A673 (cell line): ENCODE measurements at regions not wholly inside any gene's neighbourhood (a gene's known extent, or its start where the extent isn't known, plus 50 kb on each side); places are given as distances from the start of the nearest gene placed in this dataset.
"Not testable (repeated sequence)": the region's sequence is repeated elsewhere in the genome, so short reads cannot be mapped to it uniquely, and the experiment has no call there.

Experiments
- BruUV-seq: library from RNA; stranded (reverse); fragments of 400-500 nt; replicated peaks from 2 replicates; lab custom pipeline; 2021; lab: Mats Ljungman, UMichigan
- CTCF ChIA-PET: fragments of 300-600 bp; sonication (Branson Sonifier 250); formaldehyde crosslinking; loops from one replicate; lab custom pipeline; 2022; ENCODE audit warnings: antibody characterized with exemption; lab: Charles Lee
- POLR2A ChIA-PET: fragments of 300-600 bp; sonication (Branson Sonifier 250); formaldehyde crosslinking; loops from one replicate; lab custom pipeline; 2022; ENCODE audit warnings: antibody characterized with exemption; ENCODE audit not compliant: low non-redundant PET; lab: Charles Lee
- DNase-seq: peaks from one replicate; pipeline ENCODE4 v3.0.0-alpha.2; 2015; ENCODE audit warnings: low spot score
- H3K27ac ChIP-seq: fragments of 200-600 bp; sonication (generic); 2 replicates; pipeline ENCODE4 v1.5.1; 2016; ENCODE audit warnings: mixed run types, low read depth, mild to moderate bottlenecking, mixed read lengths, antibody characterized with exemption, low read length; ENCODE audit not compliant: poor library complexity, severe bottlenecking
- H3K27me3 ChIP-seq: fragments of 200-600 bp; sonication (generic); replicated peaks from 2 replicates; pipeline ENCODE4 v1.6.1; 2017; ENCODE audit warnings: mixed run types, low read depth, mild to moderate bottlenecking, mixed read lengths, antibody characterized with exemption, low read length; ENCODE audit not compliant: insufficient read depth, poor library complexity
- H3K36me3 ChIP-seq: fragments of 200-600 bp; sonication (generic); 2 replicates; pipeline ENCODE4 v1.6.1; 2016; ENCODE audit warnings: mixed run types, mild to moderate bottlenecking, mixed read lengths, antibody characterized with exemption, low read length; ENCODE audit not compliant: insufficient read depth, poor library complexity, severe bottlenecking
- H3K4me1 ChIP-seq: fragments of 200-600 bp; sonication (generic); 2 replicates; pipeline ENCODE4 v1.6.1; 2017; ENCODE audit warnings: mixed run types, mild to moderate bottlenecking, mixed read lengths, antibody characterized with exemption, low read length; ENCODE audit not compliant: insufficient read depth, poor library complexity, severe bottlenecking
- H3K4me3 ChIP-seq: fragments of 200-600 bp; sonication (generic); 2 replicates; pipeline ENCODE4 v1.5.1; 2016; ENCODE audit warnings: low read depth, mixed run types, mild to moderate bottlenecking, mixed read lengths, low read length; ENCODE audit not compliant: poor library complexity, severe bottlenecking
- H3K9me3 ChIP-seq: fragments of 200-600 bp; sonication (generic); 2 replicates; pipeline ENCODE4 v1.6.1; 2016; ENCODE audit warnings: mixed run types, low read depth, mild to moderate bottlenecking, mixed read lengths, antibody characterized with exemption, low read length; ENCODE audit not compliant: poor library complexity, severe bottlenecking
- CTCF ChIP-seq: fragments of 300-800, 200-600 bp; sonication (generic); conservative IDR thresholded peaks from 2 replicates; pipeline ENCODE4 v1.5.1; 2017; ENCODE audit warnings: low read depth, mild to moderate bottlenecking, antibody characterized with exemption, low read length, moderate library complexity, mixed read lengths
- EZH2 ChIP-seq: fragments of 200-600 bp; sonication (generic); IDR thresholded peaks from 2 replicates; pipeline ENCODE4 v1.6.1; 2017; ENCODE audit warnings: borderline replicate concordance, low read depth, mild to moderate bottlenecking, mixed read lengths, antibody characterized with exemption, low read length; ENCODE audit not compliant: poor library complexity, severe bottlenecking
- intact Hi-C: fragments of 100-400 bp; cut with micrococcal nuclease; formaldehyde crosslinking; loops from one replicate; pipeline ENCODE4 v1.10.0; 2022; ENCODE audit not compliant: unreplicated experiment

GRCh38 chr7:79513261-79513660 is 59.8 kb upstream of the MAGI2 start:
- CTCF ChIA-PET, result no interaction called here
- Histone ChIP-seq H3K4me1 (no peaks in the 10 kb centered on the region), H3K27ac (no peak overlapping the region), H3K9me3 (no peaks in the 10 kb centered on the region), H3K27me3 (peaks cover 9% of the 10 kb centered on the region), H3K4me3 (no peak overlapping the region), H3K36me3 (no peaks in the 10 kb centered on the region)
- no TSS peak for BruUV-seq
- POLR2A ChIA-PET, result no interaction called here
- no peak for TF ChIP-seq EZH2
- TF ChIP-seq CTCF, result no peak
- intact Hi-C loops, result no loop called here
- no peak for DNase-seq

- DNase-seq, result no peak
- H3K4me1 ChIP-seq, result no peaks in the 10 kb centered on the region
Observed at GRCh38 chr7:79512261-79512660, 58.8 kb upstream of the MAGI2 start.

GRCh38 chr7:79511056-79511455 is 57.6 kb upstream of the MAGI2 start:
- H3K9me3 ChIP-seq, BruUV-seq, DNase-seq, H3K4me1 ChIP-seq, H3K27me3 ChIP-seq, POLR2A ChIA-PET, CTCF ChIA-PET, H3K36me3 ChIP-seq, H3K27ac ChIP-seq, H3K4me3 ChIP-seq, intact Hi-C loops: not testable (repeated sequence)

More at GRCh38 chr7:79512261-79512660, 58.8 kb upstream of the MAGI2 start:
- H3K9me3 ChIP-seq, result no peaks in the 10 kb centered on the region
- no peaks in the 10 kb centered on the region for H3K36me3 ChIP-seq
- intact Hi-C loops, result no loop called here
- peaks cover 9% of the 10 kb centered on the region for H3K27me3 ChIP-seq
- H3K27ac ChIP-seq, result no peak overlapping the region
- TF ChIP-seq CTCF, result no peak
- TF ChIP-seq EZH2, result no peak
- POLR2A ChIA-PET, result no interaction called here
- BruUV-seq, result no TSS peak
- H3K4me3 ChIP-seq, result no peak overlapping the region
- CTCF ChIA-PET, result no interaction called here

GRCh38 chr7:79507131-79507530 is 53.7 kb upstream of the MAGI2 start:
- POLR2A ChIA-PET, result no interaction called here
- CTCF ChIA-PET, result no interaction called here

More at GRCh38 chr7:79507131-79507530, 53.7 kb upstream of the MAGI2 start:
- BruUV-seq, result no TSS peak
- intact Hi-C loops, result no loop called here
- H3K36me3 ChIP-seq, result no peaks in the 10 kb centered on the region
- TF ChIP-seq CTCF, result no peak
- no peak for TF ChIP-seq EZH2
- no peak for DNase-seq
- H3K4me1 ChIP-seq, result no peaks in the 10 kb centered on the region
- H3K27ac ChIP-seq, result no peak overlapping the region
- no peaks in the 10 kb centered on the region for H3K9me3 ChIP-seq
- no peak overlapping the region for H3K4me3 ChIP-seq
- H3K27me3 ChIP-seq, result peaks cover 5% of the 10 kb centered on the region
